Liver (tissue), 3 donors: ENCODE measurements at regions not wholly inside any gene's neighbourhood (a gene's known extent, or its start where the extent isn't known, plus 50 kb on each side); places are given as distances from the start of the nearest gene placed in this dataset.
"Not testable (repeated sequence)": the region's sequence is repeated elsewhere in the genome, so short reads cannot be mapped to it uniquely, and the experiment has no call there.

ENCODE experiments used
- EGR1 ChIP-seq, 2 donors: IDR thresholded peaks; 2 replicates each; pipeline ENCODE4 v1.6.1; 2016 to 2018; ENCODE audit warnings: antibody characterized with exemption in 2 of 2, low read depth in 2 of 2
- FOXA1 ChIP-seq: IDR thresholded peaks from 2 replicates; pipeline ENCODE4 v1.6.1; 2016; ENCODE audit warnings: antibody characterized with exemption
- HNF4A ChIP-seq, 2 donors: conservative IDR thresholded peaks; 2 replicates each; pipeline ENCODE4 v1.6.1; 2016; ENCODE audit warnings: antibody characterized with exemption in 2 of 2, mild to moderate bottlenecking in 2 of 2
- JUND ChIP-seq, 2 donors: IDR thresholded peaks; 2 replicates each; pipeline ENCODE4 v1.6.1; 2016; ENCODE audit warnings: antibody characterized with exemption in 2 of 2
- NR2F2 ChIP-seq: IDR thresholded peaks from 2 replicates; pipeline ENCODE4 v1.6.1; 2016; ENCODE audit warnings: antibody characterized with exemption
- RAD21 ChIP-seq, 2 donors: IDR thresholded peaks; 2 replicates each; pipeline ENCODE4 v1.6.1; 2016; ENCODE audit warnings: antibody characterized with exemption in 2 of 2, mild to moderate bottlenecking in 2 of 2
- SP1 ChIP-seq: IDR thresholded peaks from 2 replicates; pipeline ENCODE4 v1.6.1; 2018; ENCODE audit warnings: antibody characterized with exemption, mild to moderate bottlenecking
- TAF1 ChIP-seq: conservative IDR thresholded peaks from 2 replicates; pipeline ENCODE4 v1.6.1; 2016; ENCODE audit warnings: antibody characterized with exemption, mild to moderate bottlenecking
- TF ChIP-seq, protein P1 (sequence below): fragments of 150-350 bp; IDR thresholded peaks from 2 replicates; pipeline ENCODE4 v1.5.1; 2017; ENCODE audit warnings: improper control_type of control experiment, low read depth, low read length; ENCODE audit not compliant: missing input control
- TF ChIP-seq, protein P2 (sequence below): IDR thresholded peaks from 2 replicates; pipeline ENCODE4 v1.6.1; 2016; ENCODE audit warnings: antibody characterized with exemption
- TF ChIP-seq, protein P3 (sequence below): IDR thresholded peaks from 2 replicates; pipeline ENCODE4 v1.6.1; 2016; ENCODE audit warnings: antibody characterized with exemption, mild to moderate bottlenecking
- TF ChIP-seq, protein P4 (sequence below): IDR thresholded peaks from 2 replicates; pipeline ENCODE4 v1.6.1; 2016; ENCODE audit warnings: antibody characterized with exemption
- donor health status: healthy.
- donor health status: healthy.

- TF ChIP-seq, protein P1, sequence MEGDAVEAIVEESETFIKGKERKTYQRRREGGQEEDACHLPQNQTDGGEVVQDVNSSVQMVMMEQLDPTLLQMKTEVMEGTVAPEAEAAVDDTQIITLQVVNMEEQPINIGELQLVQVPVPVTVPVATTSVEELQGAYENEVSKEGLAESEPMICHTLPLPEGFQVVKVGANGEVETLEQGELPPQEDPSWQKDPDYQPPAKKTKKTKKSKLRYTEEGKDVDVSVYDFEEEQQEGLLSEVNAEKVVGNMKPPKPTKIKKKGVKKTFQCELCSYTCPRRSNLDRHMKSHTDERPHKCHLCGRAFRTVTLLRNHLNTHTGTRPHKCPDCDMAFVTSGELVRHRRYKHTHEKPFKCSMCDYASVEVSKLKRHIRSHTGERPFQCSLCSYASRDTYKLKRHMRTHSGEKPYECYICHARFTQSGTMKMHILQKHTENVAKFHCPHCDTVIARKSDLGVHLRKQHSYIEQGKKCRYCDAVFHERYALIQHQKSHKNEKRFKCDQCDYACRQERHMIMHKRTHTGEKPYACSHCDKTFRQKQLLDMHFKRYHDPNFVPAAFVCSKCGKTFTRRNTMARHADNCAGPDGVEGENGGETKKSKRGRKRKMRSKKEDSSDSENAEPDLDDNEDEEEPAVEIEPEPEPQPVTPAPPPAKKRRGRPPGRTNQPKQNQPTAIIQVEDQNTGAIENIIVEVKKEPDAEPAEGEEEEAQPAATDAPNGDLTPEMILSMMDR, result not testable (repeated sequence)
- TF ChIP-seq, protein P2, sequence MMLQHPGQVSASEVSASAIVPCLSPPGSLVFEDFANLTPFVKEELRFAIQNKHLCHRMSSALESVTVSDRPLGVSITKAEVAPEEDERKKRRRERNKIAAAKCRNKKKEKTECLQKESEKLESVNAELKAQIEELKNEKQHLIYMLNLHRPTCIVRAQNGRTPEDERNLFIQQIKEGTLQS, result not testable (repeated sequence)
- TF ChIP-seq, protein P3, sequence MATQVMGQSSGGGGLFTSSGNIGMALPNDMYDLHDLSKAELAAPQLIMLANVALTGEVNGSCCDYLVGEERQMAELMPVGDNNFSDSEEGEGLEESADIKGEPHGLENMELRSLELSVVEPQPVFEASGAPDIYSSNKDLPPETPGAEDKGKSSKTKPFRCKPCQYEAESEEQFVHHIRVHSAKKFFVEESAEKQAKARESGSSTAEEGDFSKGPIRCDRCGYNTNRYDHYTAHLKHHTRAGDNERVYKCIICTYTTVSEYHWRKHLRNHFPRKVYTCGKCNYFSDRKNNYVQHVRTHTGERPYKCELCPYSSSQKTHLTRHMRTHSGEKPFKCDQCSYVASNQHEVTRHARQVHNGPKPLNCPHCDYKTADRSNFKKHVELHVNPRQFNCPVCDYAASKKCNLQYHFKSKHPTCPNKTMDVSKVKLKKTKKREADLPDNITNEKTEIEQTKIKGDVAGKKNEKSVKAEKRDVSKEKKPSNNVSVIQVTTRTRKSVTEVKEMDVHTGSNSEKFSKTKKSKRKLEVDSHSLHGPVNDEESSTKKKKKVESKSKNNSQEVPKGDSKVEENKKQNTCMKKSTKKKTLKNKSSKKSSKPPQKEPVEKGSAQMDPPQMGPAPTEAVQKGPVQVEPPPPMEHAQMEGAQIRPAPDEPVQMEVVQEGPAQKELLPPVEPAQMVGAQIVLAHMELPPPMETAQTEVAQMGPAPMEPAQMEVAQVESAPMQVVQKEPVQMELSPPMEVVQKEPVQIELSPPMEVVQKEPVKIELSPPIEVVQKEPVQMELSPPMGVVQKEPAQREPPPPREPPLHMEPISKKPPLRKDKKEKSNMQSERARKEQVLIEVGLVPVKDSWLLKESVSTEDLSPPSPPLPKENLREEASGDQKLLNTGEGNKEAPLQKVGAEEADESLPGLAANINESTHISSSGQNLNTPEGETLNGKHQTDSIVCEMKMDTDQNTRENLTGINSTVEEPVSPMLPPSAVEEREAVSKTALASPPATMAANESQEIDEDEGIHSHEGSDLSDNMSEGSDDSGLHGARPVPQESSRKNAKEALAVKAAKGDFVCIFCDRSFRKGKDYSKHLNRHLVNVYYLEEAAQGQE, result not testable (repeated sequence)
- not testable (repeated sequence) for TF ChIP-seq HNF4A (conservative IDR thresholded peaks at IDR 0.05); SP1; TAF1; JUND (IDR thresholded peaks at IDR 0.05); FOXA1; NR2F2; EGR1 (IDR thresholded peaks at IDR 0.05; ENCODE audit: low read depth in 2 of 2); RAD21 (IDR thresholded peaks at IDR 0.05)
- TF ChIP-seq, protein P4, sequence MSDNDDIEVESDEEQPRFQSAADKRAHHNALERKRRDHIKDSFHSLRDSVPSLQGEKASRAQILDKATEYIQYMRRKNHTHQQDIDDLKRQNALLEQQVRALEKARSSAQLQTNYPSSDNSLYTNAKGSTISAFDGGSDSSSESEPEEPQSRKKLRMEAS, result not testable (repeated sequence)
Observed at GRCh38 chr12:33107827-33108226, 211.2 kb upstream of the PKP2 start.
